HG02588 (cell line): ENCODE measurements at regions not wholly inside any gene's neighbourhood (a gene's known extent, or its start where the extent isn't known, plus 50 kb on each side); places are given as distances from the start of the nearest gene placed in this dataset.

Experiments
- ATAC-seq: cut with Tn5 transposase; IDR thresholded peaks from one replicate; pipeline ENCODE4 v1.9.1; 2021; ENCODE audit warnings: mild to moderate bottlenecking, moderate library complexity; ENCODE audit not compliant: unreplicated experiment

GRCh38 chrX:39204353-39204752 is 403.1 kb downstream of the MID1IP1 start:
- no peak for ATAC-seq

GRCh38 chrX:39204945-39205344 is 403.7 kb downstream of the MID1IP1 start:
- ATAC-seq, result no peak

GRCh38 chrX:39205467-39205866 is 404.2 kb downstream of the MID1IP1 start:
- no peak for ATAC-seq

GRCh38 chrX:39206399-39207145 is 405.3 kb downstream of the MID1IP1 start:
- ATAC-seq, result no peak

- no peak for ATAC-seq
Measured at GRCh38 chrX:39211501-39211900, 410.2 kb downstream of the MID1IP1 start.

GRCh38 chrX:39212456-39212855 is 411.2 kb downstream of the MID1IP1 start:
- no peak for ATAC-seq

GRCh38 chrX:39214387-39215126 is 413.3 kb downstream of the MID1IP1 start:
- no peak for ATAC-seq

- ATAC-seq, result no peak
Measured at GRCh38 chrX:39220952-39221351, 419.7 kb downstream of the MID1IP1 start.

GRCh38 chrX:39222346-39223113 is 421.3 kb downstream of the MID1IP1 start:
- no peak for ATAC-seq

- no peak for ATAC-seq
Measured at GRCh38 chrX:39226251-39226650, 425.0 kb downstream of the MID1IP1 start.

GRCh38 chrX:39227371-39227770 is 426.1 kb downstream of the MID1IP1 start:
- no peak for ATAC-seq

- no peak for ATAC-seq
Measured at GRCh38 chrX:39238006-39238405, 436.7 kb downstream of the MID1IP1 start.

- ATAC-seq, result no peak
Measured at GRCh38 chrX:39242187-39242586, 440.9 kb downstream of the MID1IP1 start.

- ATAC-seq, result no peak
Measured at GRCh38 chrX:39244147-39244546, 442.9 kb downstream of the MID1IP1 start.

- no peak for ATAC-seq
Measured at GRCh38 chrX:39245024-39245423, 443.8 kb downstream of the MID1IP1 start.

GRCh38 chrX:39247536-39247935 is 446.3 kb downstream of the MID1IP1 start:
- no peak for ATAC-seq

- ATAC-seq, result no peak
Measured at GRCh38 chrX:39248330-39248729, 447.1 kb downstream of the MID1IP1 start.

- ATAC-seq, result no peak
Measured at GRCh38 chrX:39249999-39250398, 448.7 kb downstream of the MID1IP1 start.

- ATAC-seq, result no peak
Measured at GRCh38 chrX:39251995-39252394, 450.7 kb downstream of the MID1IP1 start.

GRCh38 chrX:39253551-39253950 is 452.3 kb downstream of the MID1IP1 start:
- no peak for ATAC-seq

- ATAC-seq, result no peak
Measured at GRCh38 chrX:39258331-39258730, 457.1 kb downstream of the MID1IP1 start.

- ATAC-seq, result no peak
Measured at GRCh38 chrX:39260965-39261364, 459.7 kb downstream of the MID1IP1 start.
